GM21390 (cell line): ENCODE measurements at regions not wholly inside any gene's neighbourhood (a gene's known extent, or its start where the extent isn't known, plus 50 kb on each side); places are given as distances from the start of the nearest gene placed in this dataset.
"Not testable (repeated sequence)": the region's sequence is repeated elsewhere in the genome, so short reads cannot be mapped to it uniquely, and the experiment has no call there.

Source experiments
- ATAC-seq: cut with Tn5 transposase; IDR thresholded peaks from one replicate; pipeline ENCODE4 v1.9.1; 2021; ENCODE audit not compliant: unreplicated experiment

GRCh38 chr18:1475867-1476266 lies 571.2 kb downstream of the ADCYAP1 start:
- no peak for ATAC-seq

GRCh38 chr18:1480309-1480708 lies 575.6 kb downstream of the ADCYAP1 start:
- ATAC-seq: no peak

- no peak for ATAC-seq
Measured at GRCh38 chr18:1481577-1481976, 576.9 kb downstream of the ADCYAP1 start.

DNA sequence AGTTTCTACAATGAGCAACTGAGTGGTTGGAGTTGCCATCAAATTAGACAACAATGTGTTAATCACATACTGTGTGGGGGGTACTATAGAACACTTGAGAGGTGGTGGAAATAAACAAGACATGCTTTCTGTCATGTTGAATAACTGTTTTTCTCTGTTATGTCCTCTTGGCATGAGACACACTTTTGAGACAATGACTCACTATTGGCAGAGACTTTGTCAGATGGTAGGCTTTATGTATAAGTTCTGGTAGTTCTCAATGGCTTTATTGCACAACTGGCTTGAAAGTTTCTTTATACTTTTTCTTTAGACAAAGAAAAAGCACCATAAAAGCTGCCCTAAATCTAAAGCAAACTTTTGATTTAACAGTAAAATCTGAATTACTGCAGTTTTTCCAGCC lies 578.7 kb downstream of the ADCYAP1 start:
- no peak for ATAC-seq

DNA sequence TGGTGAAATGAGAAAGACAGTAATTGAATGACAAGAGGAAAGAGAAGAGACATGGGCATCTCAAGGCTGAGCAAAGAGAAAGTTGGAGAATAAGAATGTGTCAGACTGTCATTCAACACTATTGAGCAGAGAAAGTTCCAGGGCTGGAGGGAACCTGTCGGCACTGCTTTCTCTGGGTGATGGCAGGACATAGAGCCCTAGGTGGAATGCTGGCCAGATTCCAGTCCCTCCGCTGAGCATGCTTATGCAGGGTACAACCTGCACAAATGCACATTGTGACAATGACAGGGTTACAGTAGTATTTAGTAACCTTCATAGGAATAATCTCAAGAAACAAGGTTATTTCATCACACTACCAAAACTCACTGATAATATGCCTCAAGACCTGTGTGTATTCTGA lies 582.8 kb downstream of the ADCYAP1 start:
- ATAC-seq: no peak

DNA sequence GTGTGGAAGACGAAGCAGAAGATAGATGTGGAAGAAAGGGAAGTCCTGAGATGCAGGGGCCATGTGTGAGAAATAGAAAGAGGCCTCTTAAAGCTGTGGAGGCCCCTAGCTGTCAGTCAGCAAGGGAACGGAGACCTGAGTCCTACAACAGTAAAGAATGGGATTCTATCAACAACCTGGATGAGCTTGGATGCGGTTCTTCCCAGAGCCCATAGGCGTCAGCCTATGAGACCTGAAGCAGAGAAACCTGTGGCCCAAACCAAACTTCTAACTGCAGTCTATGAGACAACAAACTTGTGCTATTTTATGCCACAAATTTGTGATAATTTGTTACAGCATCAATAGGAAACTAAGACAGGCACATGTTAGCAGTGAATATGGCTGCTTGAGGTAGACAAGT lies 583.7 kb downstream of the ADCYAP1 start:
- no peak for ATAC-seq

- ATAC-seq: no peak
Measured at GRCh38 chr18:1488957-1489356, 584.3 kb downstream of the ADCYAP1 start.

DNA sequence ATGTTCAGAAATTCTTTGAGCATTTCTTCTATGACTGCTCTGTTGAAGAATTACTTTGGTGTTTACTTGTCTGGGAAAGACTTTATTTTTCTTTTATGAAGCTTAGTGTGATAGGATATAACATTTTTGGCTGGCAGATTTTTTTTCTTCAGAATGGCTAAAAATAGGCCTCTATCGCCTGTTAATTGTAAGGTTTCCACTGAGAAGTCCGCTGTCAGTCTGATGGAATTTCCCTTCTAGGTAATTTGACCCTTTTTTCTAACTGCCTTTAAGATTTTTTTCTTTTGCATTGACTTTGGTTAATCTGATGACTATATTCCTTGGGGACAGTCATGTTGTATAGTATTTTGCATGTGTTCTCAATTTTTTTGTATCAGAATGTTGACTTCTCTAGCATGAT lies 590.7 kb downstream of the ADCYAP1 start:
- no peak for ATAC-seq

GRCh38 chr18:1496096-1496495 lies 591.4 kb downstream of the ADCYAP1 start:
- ATAC-seq: no peak

- ATAC-seq: no peak
Measured at GRCh38 chr18:1498216-1498615, 593.5 kb downstream of the ADCYAP1 start.

- ATAC-seq: no peak
Measured at GRCh38 chr18:1499265-1499664, 594.6 kb downstream of the ADCYAP1 start.

DNA sequence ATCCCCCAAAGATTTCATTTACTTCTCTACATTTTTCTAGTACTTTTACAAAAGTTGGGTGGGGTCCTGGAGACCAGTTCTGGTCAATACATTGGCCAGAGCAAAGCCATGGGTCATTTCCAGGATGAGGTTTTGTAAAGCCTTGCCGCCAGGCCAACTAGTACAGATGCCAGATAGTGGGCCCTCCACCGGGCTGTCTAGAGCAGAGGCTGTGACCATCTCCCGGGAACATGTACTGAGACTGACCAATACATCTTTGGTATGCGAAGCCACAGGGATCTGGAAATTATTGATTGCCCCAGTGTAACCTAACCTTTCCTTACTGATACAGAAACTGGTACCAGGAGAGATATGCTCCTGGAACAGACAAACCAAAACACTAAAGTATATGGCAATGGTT lies 599.2 kb downstream of the ADCYAP1 start:
- no peak for ATAC-seq

DNA sequence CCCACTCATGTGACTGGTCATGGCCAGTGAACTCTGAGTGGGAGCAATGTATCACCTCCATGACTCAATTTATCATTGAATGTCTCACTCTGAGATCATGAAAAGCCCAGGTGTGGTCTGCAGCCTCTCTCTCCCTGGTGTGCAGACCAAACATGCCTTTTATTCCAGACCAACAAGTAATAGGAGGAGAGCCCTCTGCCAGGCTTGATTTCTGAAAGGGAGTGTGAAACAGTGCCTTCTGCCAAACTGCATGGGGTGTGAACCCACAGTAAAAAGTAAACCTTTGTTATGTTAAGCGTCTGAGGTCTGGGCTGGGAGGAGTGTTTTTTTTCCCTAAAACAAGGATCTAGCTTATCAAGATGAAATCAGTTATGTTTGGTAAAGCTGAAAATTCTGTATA lies 601.2 kb downstream of the ADCYAP1 start:
- no peak for ATAC-seq

GRCh38 chr18:1510542-1511179 lies 606.0 kb downstream of the ADCYAP1 start:
- ATAC-seq: no peak

GRCh38 chr18:1511619-1512311 lies 607.1 kb downstream of the ADCYAP1 start:
- ATAC-seq: no peak

GRCh38 chr18:1513519-1513918 lies 608.8 kb downstream of the ADCYAP1 start:
- ATAC-seq: no peak

- ATAC-seq: not testable (repeated sequence)
Measured at GRCh38 chr18:1521588-1522248, 617.0 kb downstream of the ADCYAP1 start.

DNA sequence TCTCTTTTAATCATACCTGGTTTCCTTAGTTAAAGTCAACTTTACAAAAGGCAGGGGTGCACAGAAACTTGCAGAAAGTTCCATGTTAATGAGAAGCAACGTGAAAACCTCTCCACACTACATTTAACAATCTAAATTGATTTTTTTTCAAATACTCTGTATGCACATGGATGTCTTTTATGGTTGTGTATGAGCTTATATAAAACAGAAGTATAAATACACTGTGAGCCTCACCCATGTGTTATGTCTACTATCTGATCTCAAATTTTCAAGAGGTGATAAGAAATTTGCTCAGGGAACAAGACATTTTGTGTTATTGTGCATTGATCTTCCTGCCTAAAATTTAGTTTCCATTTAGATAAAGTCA lies 617.6 kb downstream of the ADCYAP1 start:
- ATAC-seq: no peak

DNA sequence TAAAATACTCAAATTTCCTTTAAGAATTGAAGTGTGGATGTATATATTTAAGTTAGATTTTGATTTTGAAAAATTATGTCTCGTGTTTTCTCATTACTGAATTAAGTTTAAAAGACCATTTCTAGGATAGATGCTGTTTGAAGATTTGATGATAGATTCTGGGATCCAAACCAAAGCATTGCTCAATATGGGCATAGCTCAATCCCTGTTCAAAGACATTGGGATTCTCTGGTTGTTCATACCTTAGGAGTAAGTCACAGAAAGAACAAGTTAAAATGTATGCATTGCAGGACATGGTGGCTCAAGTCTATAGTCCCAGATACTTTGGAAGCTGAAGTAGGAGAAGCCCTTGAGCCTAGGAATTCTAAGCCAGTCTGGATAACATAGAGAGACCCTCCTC lies 622.3 kb downstream of the ADCYAP1 start:
- no peak for ATAC-seq

GRCh38 chr18:1527805-1528204 lies 623.1 kb downstream of the ADCYAP1 start:
- no peak for ATAC-seq

GRCh38 chr18:1528447-1528846 lies 623.8 kb downstream of the ADCYAP1 start:
- no peak for ATAC-seq

DNA sequence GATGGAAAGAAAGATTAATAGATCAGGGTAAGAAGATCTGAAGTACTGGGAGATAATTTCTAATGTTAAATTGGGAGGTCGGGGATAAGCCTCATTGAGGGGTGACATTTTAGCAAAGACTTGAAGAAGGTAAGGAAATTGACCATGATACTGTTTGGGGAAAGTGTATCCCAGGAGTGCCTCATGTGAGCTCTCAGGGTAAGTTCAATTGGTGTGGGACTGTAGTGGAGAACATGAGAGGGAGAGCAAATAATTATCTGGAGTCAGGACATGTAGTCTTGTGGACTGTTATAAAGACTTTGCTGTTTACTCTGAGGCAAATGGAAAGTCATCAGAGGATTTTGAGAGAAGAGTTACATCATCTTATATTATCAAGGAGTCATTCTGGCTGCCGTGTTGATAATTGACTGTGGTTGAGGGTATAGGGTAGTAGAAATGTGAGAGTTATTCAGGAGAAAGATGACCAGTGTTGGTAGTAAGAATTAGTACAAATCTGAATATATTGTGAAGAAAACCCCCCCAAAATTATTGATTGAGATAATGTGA lies 624.4 kb downstream of the ADCYAP1 start:
- no peak for ATAC-seq
